H1 (cell line): ENCODE measurements at regions not wholly inside any gene's neighbourhood (a gene's known extent, or its start where the extent isn't known, plus 50 kb on each side); places are given as distances from the start of the nearest gene placed in this dataset.

Experiments used
- EGR1 ChIP-seq: IDR thresholded peaks from 2 replicates; pipeline ENCODE4 v1.6.1; 2011; ENCODE audit warnings: low read depth, low read length, borderline replicate concordance
- HDAC2 ChIP-seq, 2 experiments: fragments of 300-600 bp in 1 of 2; sonication (generic) in 1 of 2; IDR thresholded peaks; 2 replicates each; pipeline ENCODE4 v1.6.1; 2011 to 2012; ENCODE audit warnings: low read depth in 2 of 2, low read length in 2 of 2, mild to moderate bottlenecking in 2 of 2, moderate library complexity in 2 of 2, borderline replicate concordance in 1 of 2, inconsistent platforms in 1 of 2

DNA sequence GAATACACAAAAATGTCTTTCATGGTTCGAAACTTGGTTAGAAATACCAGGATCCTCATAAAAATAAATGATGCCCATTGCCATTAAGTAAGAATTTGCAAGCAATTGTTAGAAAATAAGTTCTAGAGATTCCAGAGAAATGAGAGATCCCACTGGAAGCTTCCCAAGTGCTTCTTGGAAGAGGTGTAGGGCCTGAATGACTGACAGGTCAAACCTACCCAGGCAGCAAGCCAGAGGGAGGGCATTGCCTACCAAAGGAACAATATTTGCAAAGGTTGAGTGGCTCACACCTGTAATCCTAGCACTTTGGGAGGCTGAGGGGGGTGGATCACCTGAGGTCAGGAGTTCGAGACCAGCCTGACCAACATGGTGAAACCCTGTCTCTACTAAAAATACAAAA lies 777.0 kb upstream of the WWC1 start (continued):
- TF ChIP-seq HDAC2 (IDR thresholded peaks at IDR 0.05; ENCODE audit: borderline replicate concordance in 1 of 2, low read depth in 2 of 2, low read length in 2 of 2) (no peak), EGR1 (no peak)
